Stomach (tissue), 4 donors: ENCODE measurements at regions not wholly inside any gene's neighbourhood (a gene's known extent, or its start where the extent isn't known, plus 50 kb on each side); places are given as distances from the start of the nearest gene placed in this dataset.

Source experiments
- EP300 ChIP-seq: sonication (generic); formaldehyde crosslinking; IDR thresholded peaks from one replicate; pipeline ENCODE4 v1.6.1; 2017; ENCODE audit warnings: antibody characterized with exemption
- POLR2A ChIP-seq, 4 donors: fragments of 450-650 bp; IDR thresholded peaks; one replicate each; pipeline ENCODE4 v1.6.1; 2016; ENCODE audit warnings: antibody characterized with exemption in 4 of 4, control low read depth in 2 of 4, mild to moderate bottlenecking in 1 of 4, moderate library complexity in 1 of 4
- POLR2AphosphoS5 ChIP-seq, 3 donors: sonication (generic); formaldehyde crosslinking; IDR thresholded peaks; one replicate each; pipeline ENCODE4 v1.6.1; 2016; ENCODE audit warnings: antibody characterized with exemption in 3 of 3
- TF ChIP-seq, protein P1 (sequence below), 7 experiments: fragments of 450-650 bp in 4 of 7; fragments of 200-600 bp in 3 of 7; sonication (generic) in 3 of 7; IDR thresholded peaks; one replicate each; pipeline ENCODE4 v1.5.1; 2016 to 2019; ENCODE audit warnings: antibody characterized with exemption in 7 of 7, control low read depth in 2 of 7, mild to moderate bottlenecking in 1 of 7

DNA sequence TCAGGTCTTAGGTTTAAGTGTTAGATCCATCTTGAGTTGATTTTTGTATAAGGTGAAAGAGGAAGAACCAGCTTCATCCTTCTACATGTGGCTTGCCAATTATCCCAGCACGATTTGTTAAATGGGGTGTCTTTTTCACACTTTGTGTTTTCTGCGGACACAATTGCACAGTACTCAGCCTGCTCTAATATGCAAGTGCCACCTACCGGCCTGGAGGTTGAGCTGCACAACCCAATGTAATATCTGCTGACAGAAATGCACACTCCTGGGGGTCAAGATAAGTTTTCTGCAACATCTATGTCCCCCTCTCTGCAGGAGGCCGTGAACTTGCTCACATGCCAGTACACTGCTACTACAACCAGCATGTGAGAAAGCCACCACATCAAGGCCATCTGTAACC is 791.9 kb upstream of the ROBO1 start:
- TF ChIP-seq POLR2AphosphoS5 (IDR thresholded peaks at IDR 0.05): no peak
- no peak for TF ChIP-seq EP300
- no peak for TF ChIP-seq POLR2A (IDR thresholded peaks at IDR 0.05)
- TF ChIP-seq, protein P1, sequence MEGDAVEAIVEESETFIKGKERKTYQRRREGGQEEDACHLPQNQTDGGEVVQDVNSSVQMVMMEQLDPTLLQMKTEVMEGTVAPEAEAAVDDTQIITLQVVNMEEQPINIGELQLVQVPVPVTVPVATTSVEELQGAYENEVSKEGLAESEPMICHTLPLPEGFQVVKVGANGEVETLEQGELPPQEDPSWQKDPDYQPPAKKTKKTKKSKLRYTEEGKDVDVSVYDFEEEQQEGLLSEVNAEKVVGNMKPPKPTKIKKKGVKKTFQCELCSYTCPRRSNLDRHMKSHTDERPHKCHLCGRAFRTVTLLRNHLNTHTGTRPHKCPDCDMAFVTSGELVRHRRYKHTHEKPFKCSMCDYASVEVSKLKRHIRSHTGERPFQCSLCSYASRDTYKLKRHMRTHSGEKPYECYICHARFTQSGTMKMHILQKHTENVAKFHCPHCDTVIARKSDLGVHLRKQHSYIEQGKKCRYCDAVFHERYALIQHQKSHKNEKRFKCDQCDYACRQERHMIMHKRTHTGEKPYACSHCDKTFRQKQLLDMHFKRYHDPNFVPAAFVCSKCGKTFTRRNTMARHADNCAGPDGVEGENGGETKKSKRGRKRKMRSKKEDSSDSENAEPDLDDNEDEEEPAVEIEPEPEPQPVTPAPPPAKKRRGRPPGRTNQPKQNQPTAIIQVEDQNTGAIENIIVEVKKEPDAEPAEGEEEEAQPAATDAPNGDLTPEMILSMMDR (IDR thresholded peaks at IDR 0.05): no peak
